ENCODE measurements at regions not wholly inside any gene's neighbourhood (a gene's known extent, or its start where the extent isn't known, plus 50 kb on each side); places are given as distances from the start of the nearest gene placed in this dataset.
"Not testable (repeated sequence)": the region's sequence is repeated elsewhere in the genome, so short reads cannot be mapped to it uniquely, and the experiment has no call there.

DNA sequence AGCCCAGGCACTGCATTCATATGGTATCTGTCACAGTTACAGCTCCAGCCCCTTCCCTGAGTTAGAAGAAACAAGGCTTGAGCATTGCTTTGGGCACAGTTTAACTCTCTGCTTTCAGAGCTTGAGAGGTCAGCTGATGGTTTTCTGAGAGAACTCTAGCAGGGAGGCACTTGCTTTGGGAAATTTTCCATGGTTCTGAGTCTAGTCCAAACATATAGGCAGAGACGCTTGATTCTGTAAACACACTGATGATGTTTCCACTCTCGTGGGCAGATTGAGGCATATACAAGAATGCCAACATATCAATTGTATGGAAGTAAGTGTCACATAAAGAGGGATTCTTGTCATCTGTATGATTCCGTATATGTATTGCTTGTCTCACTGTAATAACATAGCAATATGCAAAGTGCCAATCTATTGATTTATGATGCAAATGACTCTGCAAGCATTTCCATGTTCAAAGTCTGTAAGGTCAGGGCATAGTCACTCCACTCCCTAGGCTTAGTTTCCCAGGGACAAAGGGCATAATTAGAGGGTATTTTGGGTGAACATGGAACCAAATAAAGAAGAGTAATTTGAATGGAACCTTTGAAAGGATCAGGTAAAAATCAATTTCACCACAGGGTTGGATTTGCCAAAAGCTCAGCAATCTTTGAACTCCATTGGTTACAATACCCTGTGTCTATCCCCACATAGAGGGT is 239.0 kb downstream of the INHBA start:
- DNase-seq: no peak

DNA sequence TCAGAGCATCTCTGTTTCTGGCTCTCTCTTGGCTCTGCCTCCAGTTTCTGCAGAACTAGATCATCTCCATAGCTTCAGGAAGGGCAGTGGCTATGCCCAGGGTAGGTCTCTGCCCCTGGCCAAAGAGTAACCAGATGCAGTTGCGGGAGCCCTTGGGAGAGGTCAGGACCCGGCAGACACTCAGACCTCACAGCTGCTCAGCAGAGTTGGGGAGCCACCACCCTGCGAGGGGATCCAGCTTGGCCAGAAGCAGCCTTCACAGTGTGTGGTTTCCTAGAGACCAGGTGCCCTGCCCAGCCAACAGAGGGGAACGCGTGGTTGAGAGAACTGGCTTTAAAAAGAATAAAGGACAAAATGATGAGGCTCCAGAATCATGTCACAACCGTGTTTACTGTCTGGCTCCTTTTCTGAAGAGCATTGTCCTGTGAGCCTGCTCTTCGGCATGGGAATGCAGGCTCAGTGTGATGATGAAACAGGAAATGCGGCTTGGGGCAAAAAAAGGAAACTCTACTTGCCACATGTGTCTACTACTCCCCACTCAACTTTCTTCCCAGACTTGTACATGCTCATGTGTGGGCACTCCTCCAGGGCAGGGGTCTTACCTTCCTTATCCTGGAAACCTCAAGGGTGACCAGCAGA is 243.1 kb downstream of the INHBA start:
- DNase-seq: no peak

DNA sequence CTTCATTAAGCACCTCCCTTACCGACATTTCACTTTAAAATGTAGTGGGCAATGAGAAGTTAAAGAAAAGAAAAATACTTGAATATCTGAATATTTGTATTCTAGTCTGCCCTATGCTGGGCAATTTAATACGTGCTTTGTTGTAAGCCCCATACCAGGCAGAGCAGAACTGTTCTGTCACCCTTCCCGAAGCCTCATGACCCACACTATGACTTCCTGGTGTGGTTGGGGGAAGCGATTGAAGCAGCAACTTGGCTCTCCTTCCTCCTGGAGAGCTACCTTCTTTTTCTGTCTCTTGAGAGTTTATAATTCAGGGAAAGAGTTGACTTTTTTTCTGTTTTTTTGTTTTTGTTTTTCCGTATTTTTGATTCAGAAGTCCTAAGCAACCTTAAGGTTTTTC is 243.7 kb downstream of the INHBA start:
- no peak for DNase-seq

DNA sequence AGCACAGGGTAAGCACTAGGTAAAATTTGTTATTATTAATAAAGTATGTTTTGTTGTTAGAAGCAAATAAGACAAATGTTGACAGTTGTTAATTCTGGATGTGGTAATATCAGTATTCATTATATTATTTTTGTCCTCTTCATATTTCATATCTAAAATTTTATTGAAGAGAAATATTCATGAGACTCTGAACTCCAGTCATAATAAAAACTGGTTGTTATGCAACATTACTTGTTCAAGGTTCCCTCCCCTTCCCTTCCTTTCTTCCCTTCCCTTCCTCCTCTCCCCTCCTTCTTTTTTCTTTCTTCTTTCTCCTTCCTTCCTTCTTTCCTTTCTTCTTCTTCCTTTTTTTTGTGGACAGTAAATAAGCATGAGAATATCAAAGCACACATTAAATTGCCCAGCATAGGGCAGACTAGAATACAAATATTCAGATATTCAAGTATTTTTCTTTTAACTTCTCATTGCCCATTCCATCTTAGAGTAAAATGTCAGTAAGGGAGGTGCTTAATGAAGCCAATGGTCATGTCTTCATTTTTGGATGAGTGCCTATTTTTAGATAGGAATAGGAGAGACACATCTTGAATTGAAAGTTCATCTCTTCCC is 245.0 kb downstream of the INHBA start:
- no peak for DNase-seq

DNA sequence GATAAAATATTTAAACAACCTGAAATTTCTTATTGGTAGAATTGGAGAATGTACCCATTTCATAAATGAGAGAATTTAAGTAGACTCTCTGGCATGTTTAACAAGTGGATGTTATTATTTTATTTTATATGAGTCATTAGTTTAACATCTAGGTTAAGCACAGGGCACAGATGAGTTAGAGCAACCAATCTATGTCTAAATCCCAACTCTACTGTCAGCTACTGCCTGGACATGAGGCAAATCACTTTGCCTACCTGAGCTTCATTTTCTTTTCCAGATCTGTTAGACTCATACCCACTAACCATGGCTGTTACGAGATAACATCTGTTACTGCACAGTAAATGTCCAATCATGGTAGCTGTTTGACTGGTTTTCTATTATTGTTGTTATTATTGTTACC is 251.1 kb downstream of the INHBA start:
- DNase-seq: no peak

DNA sequence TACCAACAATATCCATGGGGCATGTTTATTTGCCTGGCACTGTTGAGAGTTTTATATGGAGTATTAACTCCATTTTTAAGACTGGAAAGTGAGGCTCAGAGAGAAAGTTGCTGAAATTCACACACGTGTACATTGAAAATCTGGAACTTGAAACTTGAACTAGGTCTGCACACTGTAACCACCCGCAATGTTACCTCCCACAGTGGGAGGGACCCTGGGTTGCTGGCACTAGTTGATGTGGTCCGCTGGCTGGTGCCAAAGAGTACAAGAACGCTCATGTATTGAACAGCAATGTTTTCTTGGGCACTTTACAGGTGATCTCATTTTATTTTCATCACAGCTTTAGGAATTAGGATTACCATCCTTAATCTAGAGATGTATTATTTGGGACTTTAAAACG is 253.2 kb downstream of the INHBA start:
- DNase-seq: no peak

DNA sequence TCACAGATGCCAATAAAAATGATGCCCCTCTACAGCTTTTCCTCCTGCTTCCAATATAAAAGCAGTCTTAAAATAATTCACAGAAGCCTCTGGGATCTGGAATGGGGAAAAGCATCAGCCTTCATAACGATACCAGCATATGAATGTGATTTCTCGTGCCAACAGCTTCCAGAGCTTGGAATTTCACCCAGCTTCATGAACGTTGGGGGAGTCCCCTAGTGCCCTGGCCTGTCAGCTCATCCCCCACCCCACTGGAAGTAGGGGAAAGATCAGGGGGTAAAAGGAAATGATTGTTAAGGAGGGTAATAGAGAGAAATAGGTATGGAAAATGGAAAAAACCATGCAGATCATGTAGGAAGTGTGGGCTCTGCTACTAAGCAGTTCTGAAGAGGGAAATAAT is 253.6 kb downstream of the INHBA start:
- no peak for DNase-seq

DNA sequence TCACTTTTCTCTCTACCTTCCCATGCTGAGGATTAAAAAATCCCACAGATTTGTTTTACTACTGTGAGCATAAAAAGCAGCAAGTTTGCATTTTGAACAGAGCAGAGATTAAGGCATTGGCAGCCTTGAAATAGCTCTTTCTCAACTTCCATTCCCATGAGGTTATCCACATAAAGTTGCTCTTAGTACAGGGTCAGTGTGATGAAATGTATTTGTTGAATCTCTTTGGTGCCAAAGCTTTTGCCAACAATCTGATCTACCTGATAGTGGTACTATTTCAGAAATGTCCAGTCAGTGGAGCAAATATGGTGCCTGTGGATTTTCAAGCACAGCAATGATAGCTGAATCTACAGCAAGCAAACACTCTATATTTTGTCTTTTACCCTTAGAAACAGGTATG is 254.8 kb downstream of the INHBA start:
- no peak for DNase-seq

DNA sequence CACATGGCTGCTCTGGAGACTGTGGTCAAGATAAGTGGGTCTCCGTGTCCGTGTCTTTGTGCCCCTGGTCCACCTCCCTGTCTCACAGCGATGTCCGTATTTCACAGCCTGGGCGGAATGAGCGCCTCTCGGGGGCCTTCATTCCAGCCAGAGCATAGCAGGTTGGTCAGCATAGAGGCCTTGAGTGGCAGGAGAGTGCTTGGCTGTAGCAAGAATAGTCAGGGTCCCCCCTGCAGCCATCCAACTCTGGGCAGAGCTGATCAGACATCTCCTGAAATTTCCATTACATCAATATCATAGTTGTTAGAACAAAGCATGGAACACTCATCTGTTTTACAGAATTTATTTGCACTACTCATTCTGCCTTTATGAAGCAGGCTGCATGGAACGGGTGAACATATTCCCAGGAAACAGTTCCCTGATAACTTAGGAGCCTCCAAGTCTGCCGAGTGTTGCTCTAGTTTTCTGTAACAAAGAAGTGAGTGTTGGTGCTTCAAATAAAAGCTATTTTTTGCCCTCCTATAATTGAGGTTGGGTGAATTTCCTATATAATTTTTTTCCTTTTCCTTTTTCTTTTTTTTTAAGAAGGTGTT is 255.3 kb downstream of the INHBA start:
- DNase-seq: no peak

DNA sequence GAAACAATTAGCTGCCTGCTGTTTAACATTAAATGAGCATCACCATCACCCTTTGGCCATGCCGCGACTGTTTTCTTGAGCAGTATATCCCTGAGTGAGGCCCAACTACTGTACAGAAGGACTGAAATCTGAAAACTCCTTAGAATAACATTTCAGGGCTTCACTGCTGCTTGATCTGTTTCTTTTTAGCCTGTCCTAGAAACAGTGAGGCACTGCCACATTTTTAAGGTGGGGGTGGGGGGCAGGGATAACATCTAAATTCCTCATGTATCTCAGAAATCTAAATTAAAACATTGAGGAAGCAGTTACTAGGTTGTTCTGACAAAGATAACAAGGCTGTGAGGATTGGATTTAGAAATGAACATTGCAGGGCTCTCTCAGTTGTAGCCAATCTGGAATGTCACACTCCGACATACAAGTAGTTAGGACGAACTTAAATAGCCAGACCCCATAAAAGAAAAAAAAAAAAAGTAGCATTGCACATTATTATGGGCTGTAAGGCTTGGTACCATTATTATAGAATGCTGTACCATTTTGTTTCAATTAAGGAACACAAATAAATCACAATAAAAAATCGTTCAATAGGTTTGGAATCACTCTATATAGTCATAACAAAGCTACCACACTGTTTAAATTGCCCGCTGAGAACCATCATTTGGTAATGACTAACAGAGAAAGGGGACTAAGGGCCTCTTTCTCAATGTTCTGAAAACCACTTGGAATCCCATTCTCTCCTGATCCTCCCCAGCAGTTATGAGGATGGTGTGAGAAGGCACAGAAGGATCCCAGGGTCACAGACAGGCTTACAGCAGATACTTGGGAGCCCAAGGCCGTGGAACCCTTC is 256.1 kb downstream of the INHBA start:
- DNase-seq: no peak

DNA sequence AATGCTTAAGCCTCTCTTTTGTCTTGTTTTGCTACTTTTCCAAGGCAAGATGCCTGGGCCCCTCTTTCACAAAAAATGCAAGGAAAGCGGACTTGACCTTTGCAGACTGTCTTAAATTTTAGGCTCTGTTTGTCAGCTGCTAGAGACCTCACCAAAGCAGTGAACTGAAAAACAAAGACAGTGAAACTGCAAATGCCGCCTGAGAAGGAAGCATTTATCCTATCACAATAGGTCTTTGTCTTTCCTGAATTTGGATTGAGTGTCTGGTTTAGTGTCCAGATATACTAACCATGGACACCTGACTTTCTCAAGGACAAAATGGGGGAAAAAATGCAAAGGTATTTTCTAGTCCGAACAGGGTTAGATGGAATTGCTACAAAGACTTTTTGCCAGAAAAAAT is 256.9 kb downstream of the INHBA start:
- no peak for DNase-seq

DNA sequence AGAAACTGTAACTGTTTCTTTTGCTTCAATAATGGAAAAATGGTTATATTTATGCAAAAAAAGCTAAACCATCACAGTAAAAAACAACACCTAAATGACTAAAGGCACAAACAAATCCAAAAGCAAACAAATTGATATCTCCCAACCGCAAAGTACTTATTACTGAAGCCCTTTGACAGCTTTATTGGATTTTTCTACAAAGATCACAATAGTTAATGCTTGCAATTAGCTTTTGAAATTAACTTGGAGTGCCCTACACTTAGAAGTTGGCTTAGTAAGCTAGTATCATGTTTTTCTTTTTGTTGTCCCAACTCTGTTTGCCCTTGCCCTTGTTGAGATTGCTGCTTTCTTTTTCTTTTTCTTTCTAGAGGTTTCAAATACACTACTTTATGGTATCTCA is 257.5 kb downstream of the INHBA start:
- no peak for DNase-seq

DNA sequence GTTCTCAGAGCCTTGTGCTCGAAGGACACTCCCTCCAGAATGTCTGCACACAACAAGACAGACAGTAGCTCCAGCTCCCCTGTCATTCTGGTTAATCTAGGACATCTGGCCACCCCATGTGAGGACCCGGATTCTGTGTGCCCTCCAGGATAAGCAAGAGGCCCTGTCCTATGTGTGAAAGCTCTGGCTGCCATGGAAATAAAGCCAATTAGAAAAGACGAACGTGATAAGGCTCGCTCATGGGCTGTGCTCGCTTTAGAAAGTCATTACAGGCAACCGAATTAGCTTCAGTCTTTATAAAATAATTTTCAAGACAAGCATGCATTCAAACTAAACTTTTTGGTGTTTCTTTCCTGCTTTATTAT is 263.4 kb downstream of the INHBA start:
- no peak for DNase-seq

DNA sequence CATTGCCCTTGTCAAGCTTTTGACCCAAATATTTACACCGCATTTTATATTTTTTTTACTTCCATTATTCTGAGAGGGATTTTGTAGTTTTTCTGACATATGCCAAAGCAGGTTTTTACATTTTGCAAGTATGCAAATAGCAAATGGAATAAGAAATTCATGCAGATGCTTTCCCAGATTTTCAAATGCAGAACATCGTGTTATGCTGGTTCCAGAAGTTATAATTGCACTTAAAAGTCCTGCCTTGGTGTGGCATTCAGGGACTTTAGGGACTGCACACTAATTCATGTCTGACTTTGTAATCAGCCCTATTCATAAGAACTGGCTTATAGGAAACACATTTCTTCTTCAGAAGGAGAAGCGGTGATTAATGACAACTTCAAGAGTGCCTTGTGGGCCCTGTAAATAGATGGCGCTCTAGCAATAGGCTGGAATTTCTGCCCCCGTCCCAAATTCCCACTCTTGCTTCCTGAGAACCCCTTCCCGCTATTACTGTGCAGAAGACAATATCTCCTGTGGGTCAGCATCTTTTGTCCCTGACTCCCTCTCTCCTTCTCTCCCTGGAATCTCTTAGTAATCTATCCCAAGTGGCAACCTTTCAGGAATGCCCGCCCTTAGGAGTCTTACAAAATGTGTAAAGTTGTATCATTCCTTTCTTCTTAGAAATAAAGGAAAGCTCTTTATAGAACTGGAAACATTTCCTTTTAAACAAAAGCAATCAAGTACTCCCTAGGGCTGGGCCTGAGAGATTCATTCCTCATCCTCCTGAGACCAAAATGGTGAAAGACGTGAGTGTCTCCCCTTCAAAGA is 264.0 kb downstream of the INHBA start:
- DNase-seq: no peak

DNA sequence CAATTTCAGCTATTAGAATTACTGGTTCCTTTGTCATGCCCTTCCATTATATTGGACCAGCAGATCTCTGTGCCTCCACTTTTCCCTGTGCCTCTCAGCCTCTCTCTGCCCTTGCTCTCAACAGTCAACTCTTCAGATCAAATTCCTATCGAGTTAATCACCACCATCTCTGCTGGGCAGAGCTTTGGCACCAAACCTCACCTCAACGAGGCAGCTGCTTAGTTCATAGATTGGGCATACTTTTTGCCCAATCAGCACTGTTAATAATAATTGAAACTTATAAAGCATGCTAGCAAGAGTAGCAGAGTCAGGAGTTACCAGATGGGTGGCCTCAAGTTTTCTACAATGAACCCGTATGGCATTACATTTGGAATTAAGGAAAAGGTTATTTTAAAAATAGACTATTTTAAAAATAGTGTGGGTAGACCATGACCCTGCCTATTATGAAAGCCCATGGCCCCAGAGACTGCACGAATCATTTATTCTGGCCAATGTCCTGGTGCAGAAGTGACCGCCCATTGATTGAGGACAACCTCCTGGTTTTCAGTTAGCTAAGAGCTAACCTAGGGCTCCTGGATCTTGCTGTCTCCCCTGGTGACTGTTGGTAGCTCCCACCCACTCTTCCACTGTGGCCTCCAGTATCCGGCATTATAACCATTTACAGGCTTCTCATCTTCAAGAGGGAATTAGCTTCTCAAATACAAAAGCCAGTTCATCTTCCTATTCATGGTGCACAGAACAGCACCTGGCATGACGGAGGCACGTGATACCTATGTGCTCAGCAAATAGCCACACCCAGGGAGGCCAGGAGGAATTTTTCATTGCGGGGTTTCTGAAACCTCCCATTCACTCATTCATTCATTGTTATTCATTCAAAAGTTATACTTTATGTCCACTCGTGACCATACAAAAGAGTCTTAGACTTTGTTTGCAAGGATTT is 265.4 kb downstream of the INHBA start:
- no peak for DNase-seq

DNA sequence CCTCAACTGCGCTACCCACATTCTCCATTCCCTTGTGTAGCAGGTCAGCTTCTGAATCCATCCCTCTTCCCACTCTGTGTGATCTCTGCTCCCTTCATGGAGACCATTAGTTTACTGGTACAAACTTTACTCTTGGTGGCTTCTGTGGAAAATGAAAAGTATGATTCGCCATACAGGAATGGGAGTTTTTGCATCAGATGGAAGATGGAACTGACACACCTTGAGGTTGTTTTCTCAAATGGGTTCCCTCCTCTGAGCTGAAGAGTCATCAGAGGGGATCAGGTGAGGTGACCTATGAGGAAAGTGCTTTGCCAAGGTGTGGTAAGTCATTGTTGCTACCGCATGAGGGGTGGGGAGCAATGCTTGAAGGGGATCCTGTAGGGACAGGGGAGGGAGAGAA is 266.8 kb downstream of the INHBA start:
- DNase-seq: no peak

DNA sequence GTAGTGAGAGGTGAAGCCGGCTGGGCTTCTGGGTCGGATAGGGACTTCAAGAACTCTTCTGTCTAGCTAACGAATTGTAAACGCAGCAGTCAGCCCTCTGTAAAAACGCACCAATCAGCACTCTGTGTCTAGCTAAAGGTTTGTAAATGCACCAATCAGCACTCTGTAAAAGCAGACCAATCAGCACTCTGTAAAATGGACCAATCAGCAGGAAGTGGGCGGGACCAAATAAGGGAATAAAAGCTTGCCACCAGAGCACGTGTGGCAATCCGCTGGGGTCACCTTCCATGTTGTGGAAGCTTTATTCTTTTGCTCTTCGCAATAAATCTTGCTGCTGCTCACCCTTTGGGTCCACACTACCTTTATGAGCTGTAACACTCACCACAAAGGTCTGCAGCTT is 267.9 kb downstream of the INHBA start:
- DNase-seq: not testable (repeated sequence)

DNA sequence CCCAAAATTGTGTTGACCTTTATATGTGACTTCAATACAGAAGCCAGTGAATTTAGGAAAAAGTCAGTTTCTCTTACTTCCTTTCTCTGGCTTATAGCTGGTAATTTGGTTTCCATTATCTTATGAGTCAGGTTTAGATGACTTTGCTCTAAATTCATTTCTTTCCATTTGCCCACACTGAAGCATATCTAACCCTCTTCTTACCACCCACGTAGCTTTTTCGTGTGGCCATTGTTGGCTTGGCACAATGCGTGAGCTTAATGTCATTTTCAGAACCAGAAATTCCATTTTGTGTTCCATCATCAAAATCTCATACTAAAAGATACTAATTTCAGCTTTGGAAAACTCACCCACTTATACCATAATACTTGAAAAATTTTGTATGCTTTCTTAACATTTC is 271.2 kb downstream of the INHBA start:
- DNase-seq: no peak

DNA sequence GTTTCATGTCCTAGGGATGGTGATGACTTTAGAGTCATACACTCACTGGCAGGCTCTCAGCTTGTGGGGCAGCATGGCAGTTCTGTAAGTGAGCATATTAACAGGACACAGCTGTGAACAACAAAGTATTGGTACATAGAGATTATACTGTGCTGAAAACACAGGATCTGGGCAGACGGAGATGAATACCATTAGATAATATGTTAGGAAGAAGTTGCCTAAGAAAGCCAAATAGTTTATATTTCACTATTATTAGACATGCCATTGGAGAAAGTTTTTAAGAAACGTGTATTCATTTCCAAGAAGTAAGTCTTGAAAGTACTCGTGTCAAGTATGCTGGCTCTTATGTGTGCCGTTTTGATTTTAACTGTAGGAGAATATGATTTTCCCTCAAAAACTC is 274.5 kb downstream of the INHBA start:
- DNase-seq: no peak

DNA sequence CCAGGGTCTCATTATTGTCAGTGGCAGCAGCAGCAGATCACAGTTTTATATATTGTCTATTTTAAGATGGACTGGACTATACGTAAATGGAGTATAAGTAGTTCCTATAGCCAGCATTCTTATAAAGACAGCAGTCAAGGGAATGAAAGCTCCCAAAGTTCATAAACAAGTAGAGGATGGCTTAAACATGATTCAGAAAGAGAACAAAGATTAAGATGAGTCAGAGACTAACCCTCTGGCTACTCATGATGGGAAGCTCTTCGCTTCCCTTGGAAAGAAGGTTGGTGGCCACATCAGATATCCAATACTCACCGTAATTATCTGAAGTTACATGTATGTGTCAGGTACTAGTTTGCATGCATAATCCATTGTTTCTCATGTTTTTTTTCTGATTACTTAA is 277.0 kb downstream of the INHBA start:
- DNase-seq: no peak

DNA sequence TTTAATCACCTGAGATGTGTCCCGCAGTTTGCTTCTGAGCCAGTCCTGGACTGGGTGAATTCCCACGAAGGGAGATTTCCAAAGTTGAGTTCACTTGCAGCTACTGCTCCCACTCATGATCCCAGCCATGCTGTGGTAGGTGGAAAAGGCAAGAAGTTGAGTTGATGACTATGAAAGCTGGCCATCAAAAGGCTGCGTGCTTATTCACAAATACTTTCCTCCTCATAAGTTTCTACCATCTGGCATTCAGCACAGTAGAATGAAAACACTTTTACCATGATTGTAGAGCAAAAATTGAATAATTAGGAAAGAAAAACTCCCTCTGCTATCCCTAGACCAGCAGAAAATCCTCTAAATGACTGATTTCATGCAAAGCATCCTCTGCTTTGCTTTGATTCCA is 281.8 kb downstream of the INHBA start:
- DNase-seq: no peak
